DND-41 (cell line): ENCODE measurements at regions not wholly inside any gene's neighbourhood (a gene's known extent, or its start where the extent isn't known, plus 50 kb on each side); places are given as distances from the start of the nearest gene placed in this dataset.
"Not testable (repeated sequence)": the region's sequence is repeated elsewhere in the genome, so short reads cannot be mapped to it uniquely, and the experiment has no call there.

ENCODE experiments used
- EZH2 ChIP-seq: IDR thresholded peaks from 3 replicates; pipeline ENCODE4 v1.6.1; 2012; ENCODE audit warnings: borderline replicate concordance, low read depth, mild to moderate bottlenecking, moderate library complexity, low read length, inconsistent platforms; ENCODE audit not compliant: severe bottlenecking
- TF ChIP-seq, protein P1 (sequence below): IDR thresholded peaks from 2 replicates; pipeline ENCODE4 v1.5.1; 2012; ENCODE audit warnings: borderline replicate concordance, low read length, moderate library complexity, mild to moderate bottlenecking; ENCODE audit not compliant: poor library complexity, severe bottlenecking; ENCODE audit errors: extremely low read depth

DNA sequence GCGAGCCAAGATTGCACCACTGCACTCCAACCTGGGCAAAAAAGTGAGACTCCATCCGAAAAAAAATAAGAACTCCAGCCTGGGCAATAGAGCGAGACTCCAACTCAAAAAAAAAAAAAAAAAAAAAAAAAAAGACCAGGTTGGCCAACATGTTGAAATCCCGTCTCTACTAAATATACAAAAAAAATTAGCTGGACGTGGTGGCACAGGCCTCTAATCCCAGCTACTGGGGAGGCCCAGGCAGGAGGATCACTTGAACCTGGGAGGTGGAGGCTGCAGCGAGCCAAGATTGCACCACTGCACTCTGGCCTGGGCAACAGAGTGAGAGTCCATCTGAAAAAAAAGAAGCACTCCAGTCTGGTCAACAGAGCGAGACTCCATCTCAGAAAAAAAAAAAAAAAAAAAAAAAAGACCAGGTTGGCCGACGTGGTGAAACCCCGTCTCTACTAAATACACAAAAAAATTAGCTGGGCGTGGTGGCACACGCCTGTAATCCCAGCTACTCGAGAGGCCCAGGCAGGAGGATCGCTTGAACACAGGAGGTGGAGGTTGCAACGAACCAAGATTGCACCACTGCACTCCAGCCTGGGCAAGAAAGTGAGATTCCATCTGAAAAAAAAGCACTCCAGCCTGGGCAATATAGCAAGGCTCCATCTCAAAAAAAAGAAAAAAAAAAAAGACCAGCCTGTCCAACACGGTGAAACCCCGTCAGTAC, 1603.7 kb downstream of the RPIA start:
- TF ChIP-seq, protein P1, sequence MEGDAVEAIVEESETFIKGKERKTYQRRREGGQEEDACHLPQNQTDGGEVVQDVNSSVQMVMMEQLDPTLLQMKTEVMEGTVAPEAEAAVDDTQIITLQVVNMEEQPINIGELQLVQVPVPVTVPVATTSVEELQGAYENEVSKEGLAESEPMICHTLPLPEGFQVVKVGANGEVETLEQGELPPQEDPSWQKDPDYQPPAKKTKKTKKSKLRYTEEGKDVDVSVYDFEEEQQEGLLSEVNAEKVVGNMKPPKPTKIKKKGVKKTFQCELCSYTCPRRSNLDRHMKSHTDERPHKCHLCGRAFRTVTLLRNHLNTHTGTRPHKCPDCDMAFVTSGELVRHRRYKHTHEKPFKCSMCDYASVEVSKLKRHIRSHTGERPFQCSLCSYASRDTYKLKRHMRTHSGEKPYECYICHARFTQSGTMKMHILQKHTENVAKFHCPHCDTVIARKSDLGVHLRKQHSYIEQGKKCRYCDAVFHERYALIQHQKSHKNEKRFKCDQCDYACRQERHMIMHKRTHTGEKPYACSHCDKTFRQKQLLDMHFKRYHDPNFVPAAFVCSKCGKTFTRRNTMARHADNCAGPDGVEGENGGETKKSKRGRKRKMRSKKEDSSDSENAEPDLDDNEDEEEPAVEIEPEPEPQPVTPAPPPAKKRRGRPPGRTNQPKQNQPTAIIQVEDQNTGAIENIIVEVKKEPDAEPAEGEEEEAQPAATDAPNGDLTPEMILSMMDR: not testable (repeated sequence)
- TF ChIP-seq EZH2: not testable (repeated sequence)
